Spleen (tissue), 11 donors: ENCODE measurements at regions not wholly inside any gene's neighbourhood (a gene's known extent, or its start where the extent isn't known, plus 50 kb on each side); places are given as distances from the start of the nearest gene placed in this dataset.

Experiments
- DNase-seq: peaks from one replicate; pipeline ENCODE4 v3.0.0-alpha.2; 2020
- H3K27ac ChIP-seq, 8 donors: fragments of 200-600 bp; sonication (generic) in 7 of 8; 1 replicate in 4 of 8; 2 replicates in 4 of 8; pipeline versions ENCODE4 v1.5.0 to v1.8.0; 2016 to 2021; ENCODE audit warnings: inconsistent platforms in 4 of 8, mild to moderate bottlenecking in 4 of 8, moderate library complexity in 1 of 8
- H3K27me3 ChIP-seq, 7 donors: fragments of 200-600 bp; sonication (generic) in 6 of 7; replicated peaks in 1 of 7; 1 replicate in 4 of 7; 2 replicates in 3 of 7; pipeline versions ENCODE4 v1.5.0 to v1.8.0; 2016 to 2021; ENCODE audit warnings: inconsistent platforms in 3 of 7, mild to moderate bottlenecking in 1 of 7
- H3K36me3 ChIP-seq, 6 donors: fragments of 200-600 bp; sonication (generic) in 5 of 6; 1 replicate in 4 of 6; 2 replicates in 2 of 6; pipeline versions ENCODE4 v1.5.0 to v1.8.0; 2016 to 2021; ENCODE audit warnings: inconsistent platforms in 2 of 6
- H3K4me1 ChIP-seq, 6 donors: fragments of 200-600 bp; sonication (generic) in 5 of 6; 1 replicate in 3 of 6; 2 replicates in 3 of 6; pipeline versions ENCODE4 v1.5.0 to v1.8.0; 2016 to 2021; ENCODE audit warnings: inconsistent platforms in 3 of 6
- H3K4me3 ChIP-seq, 8 donors: fragments of 200-600 bp; sonication (generic) in 7 of 8; 1 replicate in 4 of 8; 2 replicates in 4 of 8; pipeline versions ENCODE4 v1.5.0 to v1.8.0; 2016 to 2021; ENCODE audit warnings: inconsistent platforms in 4 of 8, mild to moderate bottlenecking in 4 of 8, moderate library complexity in 2 of 8
- H3K9me3 ChIP-seq, 8 donors: fragments of 200-600 bp; sonication (generic) in 7 of 8; 1 replicate in 4 of 8; 2 replicates in 4 of 8; pipeline versions ENCODE4 v1.5.0 to v1.8.0; 2016 to 2021; ENCODE audit warnings: inconsistent platforms in 4 of 8
- CTCF ChIP-seq, 11 experiments: fragments of 200-600 bp in 7 of 11; fragments of 450-650 bp in 4 of 11; sonication (generic) in 4 of 11; IDR thresholded peaks in 8 of 11; conservative IDR thresholded peaks in 3 of 11; 1 replicate in 7 of 11; 2 replicates in 4 of 11; pipeline versions ENCODE4 v1.4.0 to v1.8.0; 2016 to 2021; ENCODE audit warnings: antibody characterized with exemption in 11 of 11, inconsistent platforms in 4 of 11, mild to moderate bottlenecking in 1 of 11
- POLR2A ChIP-seq, 3 donors: fragments of 450-650 bp; IDR thresholded peaks; one replicate each; pipeline ENCODE4 v1.5.1; 2017; ENCODE audit warnings: antibody characterized with exemption in 3 of 3, mild to moderate bottlenecking in 1 of 3
- POLR2AphosphoS5 ChIP-seq, 3 donors: sonication (generic); formaldehyde crosslinking; IDR thresholded peaks; one replicate each; pipeline ENCODE4 v1.5.1; 2017; ENCODE audit warnings: antibody characterized with exemption in 3 of 3
- WGBS, 5 donors: extraction: QIAGEN DNeasy Blood & Tissue Kit in 3 of 5; methylation state at CpG; one replicate each; pipeline versions ENCODE4 v1.1.5 to v1.1.7; 2013 to 2018; 5-methylcytosine and 5-hydroxymethylcytosine counted together
- intact Hi-C: fragments of 100-400 bp; cut with DNase I; formaldehyde crosslinking; loops from one replicate; pipeline ENCODE4 v1.15.0; 2023; ENCODE audit warnings: low total_unique reads
- donor health status: healthy with polysubstance abuse.
- donor health status: DM: no; HTN: no; CAD: no; lungs with moderate emphysema.
- donor health status: DM: no; HTN: no; CAD: no.
- donor health status: Bipolar disorder and iron deficiency.
- donor health status: healthy.
- donor health status: DM: no; HTN: no; CAD: no.
- donor health status: DM: yes; HTN: yes; CAD: no.

- no peak for DNase-seq
- TF ChIP-seq POLR2A (IDR thresholded peaks at IDR 0.05) (no peak), POLR2AphosphoS5 (IDR thresholded peaks at IDR 0.05) (no peak), CTCF (IDR thresholded peaks at IDR 0.05 in 8 of 11, conservative IDR thresholded peaks at IDR 0.05 in 3 of 11) (no peak)
- Histone ChIP-seq H3K27me3 (peaks cover 0 to 32% (median 0%) of the 10 kb centered on the region in 7 donors), H3K27ac (no peak overlapping the region), H3K4me1 (no peaks in the 10 kb centered on the region), H3K9me3 (peaks cover 0 to 8% (median 0%) of the 10 kb centered on the region in 8 donors), H3K4me3 (no peak overlapping the region), H3K36me3 (no peaks in the 10 kb centered on the region)
- 78 to 86% (median 85%) methylated on average over 12 to 16 of the region's 16 CpGs for WGBS, 5 donors
- intact Hi-C loops = no loop called here
These were observed 333.6 kb downstream of the NPHP4 start for GRCh38 chr1:5658340-5659316.

- DNase-seq = no peak
- no peak for TF ChIP-seq POLR2A (IDR thresholded peaks at IDR 0.05)
- WGBS, 5 donors = 10 to 26% (median 21%) methylated on average over 18 of the region's 18 CpGs
These were observed 340.0 kb downstream of the NPHP4 start for GRCh38 chr1:5651964-5652821.

DNA sequence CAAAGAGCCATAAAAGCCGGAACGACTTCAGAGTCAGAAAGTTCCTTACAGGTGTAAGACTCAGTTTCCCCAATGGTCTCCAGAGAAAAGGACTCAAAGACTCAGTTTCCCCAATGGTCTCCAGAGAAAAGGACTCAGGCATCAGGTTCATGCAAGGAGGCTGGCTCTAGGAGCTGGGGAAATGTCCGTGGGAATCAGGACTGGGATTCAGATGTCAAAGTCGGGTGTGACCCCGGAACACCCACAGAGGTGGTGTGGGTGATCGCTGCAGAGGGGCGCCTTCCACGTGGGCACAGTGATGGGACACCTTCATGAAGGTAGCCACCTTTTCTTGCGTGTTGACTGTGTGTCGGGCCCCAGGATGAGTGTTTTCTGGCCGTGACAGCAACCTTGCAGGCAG is 340.8 kb downstream of the NPHP4 start:
- Histone ChIP-seq H3K4me3 (no peak overlapping the region), H3K9me3 (peaks cover 0 to 11% (median 0%) of the 10 kb centered on the region in 8 donors), H3K4me1 (no peaks in the 10 kb centered on the region), H3K36me3 (no peaks in the 10 kb centered on the region), H3K27me3 (peaks cover 0 to 48% (median 14%) of the 10 kb centered on the region in 7 donors), H3K27ac (no peak overlapping the region)
- DNase-seq = no peak
- TF ChIP-seq POLR2AphosphoS5 (IDR thresholded peaks at IDR 0.05) (no peak), CTCF (IDR thresholded peaks at IDR 0.05 in 8 of 11, conservative IDR thresholded peaks at IDR 0.05 in 3 of 11) (no peak), POLR2A (IDR thresholded peaks at IDR 0.05) (no peak)
- WGBS, 5 donors = 81 to 92% (median 89%) methylated on average over 11 of the region's 11 CpGs
- intact Hi-C loops = no loop called here

More at GRCh38 chr1:5651964-5652821, 340.0 kb downstream of the NPHP4 start:
- intact Hi-C loops = no loop called here
- Histone ChIP-seq H3K9me3 (peaks cover 0 to 8% (median 0%) of the 10 kb centered on the region in 8 donors), H3K27ac (no peak overlapping the region), H3K27me3 (peaks cover 0 to 43% (median 14%) of the 10 kb centered on the region in 7 donors), H3K4me1 (no peaks in the 10 kb centered on the region), H3K36me3 (no peaks in the 10 kb centered on the region), H3K4me3 (no peak overlapping the region)

DNA sequence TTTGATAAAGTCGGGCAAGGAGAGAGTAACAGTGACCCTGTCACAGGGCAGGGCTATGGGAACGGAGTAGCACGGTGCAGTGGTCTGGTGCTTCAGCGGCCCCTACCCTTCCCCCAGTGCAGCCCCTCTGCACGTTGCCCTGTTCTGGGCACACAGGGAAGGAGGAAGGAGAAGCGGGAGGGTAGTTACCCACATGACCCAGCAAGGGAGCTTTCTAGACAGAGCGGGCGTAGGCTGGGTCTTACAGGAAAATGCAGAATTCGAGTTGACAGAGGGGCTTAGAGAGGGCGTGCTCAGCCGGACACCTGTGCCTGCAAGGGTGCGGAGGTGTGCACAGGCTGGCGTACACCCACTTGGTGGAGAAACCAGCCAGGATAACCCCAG is 341.2 kb downstream of the NPHP4 start:
- TF ChIP-seq POLR2A (IDR thresholded peaks at IDR 0.05) (no peak), POLR2AphosphoS5 (IDR thresholded peaks at IDR 0.05) (no peak), CTCF (IDR thresholded peaks at IDR 0.05 in 8 of 11, conservative IDR thresholded peaks at IDR 0.05 in 3 of 11) (no peak)
- 81 to 88% (median 82%) methylated on average over 13 of the region's 13 CpGs for WGBS, 5 donors
- no peaks in the 10 kb centered on the region for H3K36me3 ChIP-seq
- no peak overlapping the region for H3K4me3 ChIP-seq
- intact Hi-C loops = no loop called here
- H3K27me3 ChIP-seq = peaks cover 0 to 53% (median 14%) of the 10 kb centered on the region in 7 donors
- H3K27ac ChIP-seq = no peak overlapping the region
- no peaks in the 10 kb centered on the region for H3K4me1 ChIP-seq
- DNase-seq = no peak
- peaks cover 0 to 16% (median under 1%) of the 10 kb centered on the region in 8 donors for H3K9me3 ChIP-seq
